PC-3 (cell line): ENCODE measurements at regions not wholly inside any gene's neighbourhood (a gene's known extent, or its start where the extent isn't known, plus 50 kb on each side); places are given as distances from the start of the nearest gene placed in this dataset.

Experiments
- ATAC-seq: fragments of 200-7000 bp; cut with Tn5 transposase; 2 replicates; pipeline ENCODE4 v1.9.1; 2020; ENCODE audit warnings: mild to moderate bottlenecking, moderate library complexity
- BruUV-seq: library from RNA; stranded (reverse); fragments of 400-500 nt; replicated peaks from 2 replicates; lab custom pipeline; 2021; lab: Mats Ljungman, UMichigan
- CTCF ChIA-PET: fragments of 300-600 bp; sonication (Branson Sonifier 250); formaldehyde crosslinking; loops from one replicate; lab custom pipeline; 2022; ENCODE audit warnings: antibody characterized with exemption; lab: Charles Lee
- POLR2A ChIA-PET: fragments of 300-600 bp; sonication (Branson Sonifier 250); formaldehyde crosslinking; loops from one replicate; lab custom pipeline; 2022; ENCODE audit warnings: antibody characterized with exemption; ENCODE audit not compliant: unreplicated experiment; lab: Charles Lee
- DNase-seq: peaks from one replicate; pipeline ENCODE4 v3.0.0-alpha.2; 2015
- H2AFZ ChIP-seq: fragments of 300-600 bp; sonication (generic); 2 replicates; pipeline ENCODE4 v1.6.0; 2016; ENCODE audit warnings: antibody characterized with exemption, low read length
- H3F3A ChIP-seq: fragments of 300-600 bp; sonication (generic); one replicate; pipeline ENCODE4 v1.6.0; 2017; ENCODE audit warnings: antibody characterized with exemption, low read length, control low read depth, mild to moderate bottlenecking; ENCODE audit not compliant: unreplicated experiment
- H3K27ac ChIP-seq: fragments of 300-600 bp; sonication (generic); 2 replicates; pipeline ENCODE4 v1.5.1; 2016; ENCODE audit warnings: mild to moderate bottlenecking, low read length
- H3K27me3 ChIP-seq: fragments of 300-600 bp; sonication (generic); 2 replicates; pipeline ENCODE4 v1.6.1; 2016; ENCODE audit warnings: low read length, mixed read lengths
- H3K36me3 ChIP-seq: fragments of 300-600 bp; sonication (generic); 2 replicates; pipeline ENCODE4 v1.6.1; 2016; ENCODE audit warnings: low read depth, mixed run types, low read length, mixed read lengths
- H3K4me1 ChIP-seq: fragments of 300-600 bp; sonication (generic); 2 replicates; pipeline ENCODE4 v1.5.1; 2016; ENCODE audit warnings: low read length; ENCODE audit not compliant: insufficient read depth
- H3K4me2 ChIP-seq: fragments of 300-600 bp; sonication (generic); 2 replicates; pipeline ENCODE4 v1.6.0; 2016; ENCODE audit warnings: low read length
- H3K4me3 ChIP-seq: fragments of 300-600 bp; sonication (generic); 2 replicates; pipeline ENCODE4 v1.5.1; 2016; ENCODE audit warnings: mild to moderate bottlenecking, low read length, mixed read lengths
- H3K79me2 ChIP-seq: fragments of 300-600 bp; sonication (generic); 2 replicates; pipeline ENCODE4 v1.6.1; 2017; ENCODE audit warnings: low read length, mixed read lengths
- H3K9ac ChIP-seq: fragments of 300-600 bp; sonication (generic); 2 replicates; pipeline ENCODE4 v1.6.0; 2016; ENCODE audit warnings: mild to moderate bottlenecking, low read length
- H3K9me2 ChIP-seq: fragments of 300-600 bp; sonication (generic); replicated peaks from 2 replicates; pipeline ENCODE4 v1.6.1; 2016; ENCODE audit warnings: mixed run types, low read length, mixed read lengths
- H3K9me3 ChIP-seq: fragments of 300-600 bp; sonication (generic); 2 replicates; pipeline ENCODE4 v1.6.1; 2016; ENCODE audit warnings: low read length, mixed read lengths
- H4K20me1 ChIP-seq: fragments of 300-600 bp; sonication (generic); 2 replicates; pipeline ENCODE4 v1.6.1; 2016; ENCODE audit warnings: low read length, mixed read lengths
- CTCF ChIP-seq: fragments of 300-600 bp; sonication (generic); conservative IDR thresholded peaks from 2 replicates; pipeline ENCODE4 v1.5.1; 2017; ENCODE audit warnings: antibody characterized with exemption, low read depth, mild to moderate bottlenecking, low read length
- EZH2 ChIP-seq: fragments of 300-600 bp; sonication (generic); IDR thresholded peaks from one replicate; pipeline ENCODE4 v1.6.1; 2017; ENCODE audit warnings: antibody characterized with exemption, mild to moderate bottlenecking, low read length; ENCODE audit not compliant: unreplicated experiment
- EZH2phosphoT487 ChIP-seq: fragments of 300-600 bp; sonication (generic); IDR thresholded peaks from 2 replicates; pipeline ENCODE4 v1.6.1; 2018; ENCODE audit warnings: mild to moderate bottlenecking, antibody characterized with exemption, low read length, borderline replicate concordance
- intact Hi-C: fragments of 100-400 bp; cut with micrococcal nuclease; formaldehyde crosslinking; loops from 2 replicates; pipeline ENCODE4 v1.9.0; 2023

DNA sequence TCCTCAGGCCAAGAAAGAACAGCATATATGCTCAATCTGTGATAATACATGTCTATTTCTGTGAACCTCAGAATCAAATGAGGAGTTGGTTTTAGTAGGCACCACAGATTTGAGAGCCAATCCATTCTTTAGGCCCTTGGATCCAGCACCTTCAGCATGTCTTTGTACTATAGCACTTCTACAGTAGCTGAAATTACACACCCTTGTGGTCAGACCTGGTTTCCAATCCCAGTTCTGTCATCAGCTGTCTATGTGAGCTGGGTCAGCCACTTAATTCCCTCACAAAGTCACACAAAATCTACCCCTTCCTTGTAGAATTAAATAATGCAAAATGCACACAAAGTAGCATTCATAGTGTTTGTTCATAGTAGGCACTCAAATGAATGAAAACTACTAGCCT, 381.3 kb upstream of the LARGE1 start:
- Histone ChIP-seq H3K27me3 (no peaks in the 10 kb centered on the region), H3K9ac (no peak overlapping the region), H3K4me2 (no peak overlapping the region), H3K27ac (no peak overlapping the region), H3K36me3 (no peaks in the 10 kb centered on the region), H3K4me1 (no peaks in the 10 kb centered on the region), H3F3A (no peaks in the 10 kb centered on the region), H2AFZ (no peak overlapping the region), H3K79me2 (no peaks in the 10 kb centered on the region), H3K9me2 (no peaks in the 10 kb centered on the region), H4K20me1 (no peaks in the 10 kb centered on the region), H3K4me3 (no peak overlapping the region), H3K9me3 (no peaks in the 10 kb centered on the region; the same call in 1 of the 2 replicates)
- TF ChIP-seq EZH2 (no peak), EZH2phosphoT487 (no peak), CTCF (no peak)
- CTCF ChIA-PET, result no interaction called here
- no TSS peak for BruUV-seq
- ATAC-seq (no peak), DNase-seq (no peak)
- intact Hi-C loops, result no loop called here
- POLR2A ChIA-PET, result no interaction called here

- no peak for TF ChIP-seq CTCF
- TF ChIP-seq EZH2phosphoT487, result no peak
- no peak for TF ChIP-seq EZH2
- no peaks in the 10 kb centered on the region for H3K79me2 ChIP-seq
- H3K4me2 ChIP-seq, result no peak overlapping the region
- no peaks in the 10 kb centered on the region for H3F3A ChIP-seq
- H3K27me3 ChIP-seq, result no peaks in the 10 kb centered on the region
- H3K4me3 ChIP-seq, result no peak overlapping the region
- intact Hi-C loops, result no loop called here
- POLR2A ChIA-PET, result no interaction called here
- no peaks in the 10 kb centered on the region; the same call in 1 of the 2 replicates for H3K9me3 ChIP-seq
- no peak overlapping the region for H2AFZ ChIP-seq
- H3K9me2 ChIP-seq, result no peaks in the 10 kb centered on the region
- no TSS peak for BruUV-seq
- no peak overlapping the region for H3K9ac ChIP-seq
- no peaks in the 10 kb centered on the region for H4K20me1 ChIP-seq
- no peaks in the 10 kb centered on the region for H3K4me1 ChIP-seq
- ATAC-seq (no peak), DNase-seq (no peak)
- CTCF ChIA-PET, result no interaction called here
- no peak overlapping the region for H3K27ac ChIP-seq
- no peaks in the 10 kb centered on the region for H3K36me3 ChIP-seq
Observed at GRCh38 chr22:34303656-34304055, 383.4 kb upstream of the LARGE1 start.

DNA sequence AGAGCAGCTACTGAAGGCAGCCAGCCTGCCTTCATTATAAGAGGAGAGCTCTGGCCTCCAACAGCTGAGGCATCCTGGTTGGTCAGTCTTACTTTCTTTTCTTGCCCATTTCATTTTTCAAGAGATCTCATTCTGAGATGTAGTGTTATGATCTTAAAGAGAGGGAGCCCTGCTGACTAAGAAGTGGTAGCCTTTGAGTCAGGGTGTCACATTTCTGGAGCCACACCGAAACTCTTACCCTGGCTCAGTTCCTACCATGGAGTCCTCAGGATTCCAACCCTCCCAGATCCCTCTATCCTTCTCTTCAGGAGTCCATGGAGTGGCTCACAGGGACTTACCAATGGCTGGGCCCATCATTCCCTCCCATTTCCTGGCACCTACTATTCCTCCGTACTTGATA, 386.1 kb upstream of the LARGE1 start:
- DNase-seq, result no peak
- Histone ChIP-seq H3K9me2 (no peaks in the 10 kb centered on the region), H3K27ac (no peak overlapping the region), H3F3A (no peaks in the 10 kb centered on the region), H3K36me3 (no peaks in the 10 kb centered on the region), H3K9me3 (no peaks in the 10 kb centered on the region; the same call in 1 of the 2 replicates), H2AFZ (no peak overlapping the region), H3K4me1 (no peaks in the 10 kb centered on the region), H3K4me3 (no peak overlapping the region), H3K79me2 (no peaks in the 10 kb centered on the region), H3K9ac (no peak overlapping the region), H3K27me3 (no peaks in the 10 kb centered on the region), H4K20me1 (no peaks in the 10 kb centered on the region), H3K4me2 (no peak overlapping the region)
- TF ChIP-seq CTCF (no peak), EZH2 (no peak), EZH2phosphoT487 (no peak)
- no peak for ATAC-seq
- BruUV-seq, result no TSS peak
- ChIA-PET CTCF (no interaction called here), POLR2A (no interaction called here)
- intact Hi-C loops, result no loop called here
